Loucy (cell line): ENCODE measurements at regions not wholly inside any gene's neighbourhood (a gene's known extent, or its start where the extent isn't known, plus 50 kb on each side); places are given as distances from the start of the nearest gene placed in this dataset.

Experiments
- CTCF ChIP-seq: fragments of 200-600 bp; sonication (generic); conservative IDR thresholded peaks from 2 replicates; pipeline ENCODE4 v1.5.1; 2014; ENCODE audit warnings: mild to moderate bottlenecking, antibody characterized with exemption, low read length
- EZH2phosphoT487 ChIP-seq: fragments of 200-600 bp; IDR thresholded peaks from 2 replicates; pipeline ENCODE4 v1.6.1; 2018; ENCODE audit warnings: antibody characterized with exemption, mild to moderate bottlenecking, moderate library complexity, borderline replicate concordance

DNA sequence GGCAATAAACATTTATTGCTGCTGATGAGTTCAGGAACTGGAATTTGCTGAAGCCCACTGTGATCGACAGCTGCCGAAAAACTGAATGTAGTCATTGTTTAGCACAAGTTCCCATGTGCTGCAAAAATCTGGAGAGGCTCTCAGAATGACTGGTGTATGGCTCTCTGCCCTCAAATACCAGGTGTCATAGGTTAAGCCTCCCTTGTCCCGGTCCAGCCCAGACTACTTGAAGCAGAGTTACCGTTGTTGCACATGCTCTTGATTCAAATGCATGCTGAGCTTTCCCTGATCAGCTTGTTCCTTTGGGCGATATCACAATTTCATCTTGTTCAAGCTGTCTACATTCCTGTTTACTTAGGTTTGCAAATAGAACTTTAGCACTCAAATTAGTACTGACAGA is 625.2 kb downstream of the CPS1 start:
- no peak for TF ChIP-seq CTCF
- no peak for TF ChIP-seq EZH2phosphoT487
